Lung (tissue), 11 donors: ENCODE measurements at regions not wholly inside any gene's neighbourhood (a gene's known extent, or its start where the extent isn't known, plus 50 kb on each side); places are given as distances from the start of the nearest gene placed in this dataset.

ENCODE experiments used
- ATAC-seq: fragments of 200-7000 bp; cut with Tn5 transposase; one replicate; pipeline ENCODE4 v1.9.1; 2020; ENCODE audit warnings: moderate number of reproducible peaks; ENCODE audit not compliant: insufficient read depth, low FRiP score
- DNase-seq, 3 donors: peaks; one replicate each; pipeline ENCODE4 v3.0.0-alpha.2; 2013 to 2017
- H3K27ac ChIP-seq, 2 donors: one replicate each; pipeline ENCODE4 v1.5.1; 2013; ENCODE audit warnings: mild to moderate bottlenecking in 2 of 2, moderate library complexity in 2 of 2, control low read depth in 1 of 2, inconsistent platforms in 1 of 2, low read depth in 1 of 2, low read length in 1 of 2
- H3K27me3 ChIP-seq, 3 donors: one replicate each; pipeline ENCODE4 v1.5.1; 2013; ENCODE audit warnings: low read length in 2 of 3; ENCODE audit not compliant: control insufficient read depth in 3 of 3, insufficient read depth in 3 of 3
- H3K36me3 ChIP-seq, 4 donors: one replicate each; pipeline ENCODE4 v1.5.1; 2013; ENCODE audit warnings: low read length in 4 of 4, mild to moderate bottlenecking in 1 of 4, moderate library complexity in 1 of 4; ENCODE audit not compliant: control insufficient read depth in 4 of 4, insufficient read depth in 4 of 4
- H3K4me1 ChIP-seq, 5 donors: one replicate each; pipeline ENCODE4 v1.5.1; 2013; ENCODE audit warnings: low read length in 5 of 5, mild to moderate bottlenecking in 2 of 5, moderate library complexity in 1 of 5; ENCODE audit not compliant: control insufficient read depth in 5 of 5, insufficient read depth in 5 of 5
- H3K4me3 ChIP-seq: one replicate; pipeline ENCODE4 v1.5.1; 2013; ENCODE audit warnings: mild to moderate bottlenecking, control low read depth, moderate library complexity
- H3K9ac ChIP-seq, 2 donors: one replicate each; pipeline ENCODE4 v1.5.1; 2013; ENCODE audit warnings: low read length in 2 of 2, control low read depth in 1 of 2; ENCODE audit not compliant: insufficient read depth in 1 of 2
- H3K9me3 ChIP-seq, 4 donors: one replicate each; pipeline ENCODE4 v1.5.1; 2013; ENCODE audit warnings: low read length in 3 of 4, mild to moderate bottlenecking in 1 of 4, moderate library complexity in 1 of 4; ENCODE audit not compliant: control insufficient read depth in 4 of 4, insufficient read depth in 3 of 4
- CTCF ChIP-seq: IDR thresholded peaks from 2 replicates; pipeline ENCODE4 v1.5.1; 2012; ENCODE audit warnings: mild to moderate bottlenecking; ENCODE audit errors: control extremely low read depth, extremely low read depth
- WGBS, 2 donors: extraction: QIAGEN DNeasy Blood & Tissue Kit; methylation state at CpG; one replicate each; pipeline ENCODE4 v1.1.7; 2013; 5-methylcytosine and 5-hydroxymethylcytosine counted together
- donor health status: control.
- donor health status: control.
- donor health status: Bipolar disorder and iron deficiency.
- donor health status: healthy.
- donor health status: DM: yes; HTN: yes; CAD: no.

- Histone ChIP-seq H3K9me3 (no peaks in the 10 kb centered on the region), H3K27ac (no peak overlapping the region), H3K27me3 (no peaks in the 10 kb centered on the region), H3K4me3 (no peak overlapping the region), H3K36me3 (no peaks in the 10 kb centered on the region), H3K9ac (no peak overlapping the region), H3K4me1 (peaks cover 0 to 22% (median 18%) of the 10 kb centered on the region in 5 donors)
- WGBS, 2 donors: 70 to 80% methylated on average over 3 of the region's 3 CpGs
- DNase-seq (no peak), ATAC-seq (no peak)
- TF ChIP-seq CTCF: no peak
Measured at GRCh38 chr3:25043749-25044148, 384.3 kb upstream of the RARB start.

- WGBS, 2 donors: 67 to 70% methylated on average over 7 of the region's 7 CpGs
- Histone ChIP-seq H3K9ac (peak overlapping the region in 1 of 2 donors; percentile 46), H3K27me3 (no peaks in the 10 kb centered on the region), H3K4me1 (peaks cover 0 to 22% (median 15%) of the 10 kb centered on the region in 5 donors), H3K4me3 (no peak overlapping the region), H3K36me3 (no peaks in the 10 kb centered on the region), H3K9me3 (no peaks in the 10 kb centered on the region), H3K27ac (peak overlapping the region; percentile 33 to 53)
- DNase-seq (peak; percentile 53 to 87 (median 81)), ATAC-seq (no peak)
- no peak for TF ChIP-seq CTCF
Measured at GRCh38 chr3:25044762-25045710, 383.0 kb upstream of the RARB start.

GRCh38 chr3:25046911-25047771 lies 380.9 kb upstream of the RARB start:
- Histone ChIP-seq H3K4me1 (peaks cover 0 to 22% (median 11%) of the 10 kb centered on the region in 5 donors), H3K9me3 (no peaks in the 10 kb centered on the region), H3K9ac (no peak overlapping the region), H3K27ac (no peak overlapping the region), H3K36me3 (no peaks in the 10 kb centered on the region), H3K4me3 (no peak overlapping the region), H3K27me3 (no peaks in the 10 kb centered on the region)
- 84 to 88% methylated on average over 2 of the region's 2 CpGs for WGBS, 2 donors
- ATAC-seq (no peak), DNase-seq (no peak)
- no peak for TF ChIP-seq CTCF
